GM18868 (cell line): ENCODE measurements at regions not wholly inside any gene's neighbourhood (a gene's known extent, or its start where the extent isn't known, plus 50 kb on each side); places are given as distances from the start of the nearest gene placed in this dataset.

Source experiments
- ATAC-seq: cut with Tn5 transposase; IDR thresholded peaks from one replicate; pipeline ENCODE4 v1.9.1; 2021; ENCODE audit warnings: mild to moderate bottlenecking, moderate library complexity; ENCODE audit not compliant: unreplicated experiment

- ATAC-seq = no peak
Observed at GRCh38 chr13:76795701-76796695, 90.2 kb downstream of the KCTD12 start.

GRCh38 chr13:76792731-76793347 is 93.4 kb downstream of the KCTD12 start:
- no peak for ATAC-seq

DNA sequence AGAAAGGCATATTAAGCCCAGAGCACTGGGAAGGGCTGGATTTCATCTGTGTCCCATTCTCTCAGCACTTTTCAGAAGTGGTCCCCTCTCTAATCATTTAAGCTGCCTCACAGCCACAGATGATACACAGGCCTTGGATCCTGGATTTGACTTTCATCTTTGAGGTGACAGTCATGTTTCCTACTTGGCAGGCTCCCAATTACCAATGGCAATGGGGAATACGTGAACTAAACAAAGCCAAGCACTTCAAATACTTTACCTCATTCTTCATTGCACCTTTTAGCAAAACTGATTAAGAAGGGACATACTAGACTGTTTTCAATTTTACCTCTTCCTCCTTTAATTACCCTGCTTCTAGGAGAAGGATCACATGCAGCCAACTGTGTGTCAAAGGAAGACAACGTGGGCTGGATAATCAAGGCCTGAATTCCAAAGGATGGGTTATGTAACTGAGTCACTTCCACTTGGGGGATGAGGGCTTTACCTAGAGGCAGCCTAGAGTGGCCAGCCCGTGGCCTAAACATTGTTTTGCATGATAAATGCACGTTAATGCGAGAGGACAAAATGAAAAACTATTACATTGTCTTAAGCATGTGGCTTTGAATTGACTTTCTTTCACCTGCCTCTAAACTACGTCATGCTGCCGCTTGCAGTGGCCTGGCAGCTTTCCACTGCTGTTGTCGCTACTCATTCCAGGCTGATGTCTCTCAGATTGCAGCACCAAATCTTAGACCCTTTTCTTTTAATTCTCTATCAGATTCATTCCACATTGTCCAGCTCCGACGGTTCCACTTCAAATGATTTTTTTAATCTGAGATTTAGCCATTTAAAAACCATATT is 95.0 kb downstream of the KCTD12 start:
- ATAC-seq = no peak

GRCh38 chr13:76790526-76790925 is 95.7 kb downstream of the KCTD12 start:
- no peak for ATAC-seq

GRCh38 chr13:76783798-76784197 is 102.4 kb downstream of the KCTD12 start:
- ATAC-seq = no peak

DNA sequence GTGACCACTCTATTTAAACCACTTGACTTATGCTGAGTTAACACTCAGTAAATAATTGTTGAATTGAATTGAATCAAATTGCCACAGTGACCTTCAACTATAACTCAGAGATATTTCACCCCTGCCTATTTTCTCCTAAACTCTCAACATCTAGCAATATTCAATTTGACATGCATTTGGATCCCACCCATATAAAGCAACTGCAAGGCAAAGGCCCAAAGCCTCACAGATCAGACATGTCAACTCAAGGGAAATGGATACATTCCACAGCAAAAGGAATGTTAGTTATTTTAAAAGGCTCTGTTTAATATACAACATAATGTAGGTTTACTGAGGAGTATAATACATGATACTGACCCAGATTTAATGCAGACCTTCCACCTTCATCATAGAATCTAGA is 107.4 kb downstream of the KCTD12 start:
- ATAC-seq = no peak

- ATAC-seq = no peak
Observed at GRCh38 chr13:76777096-76777495, 109.1 kb downstream of the KCTD12 start.

GRCh38 chr13:76775088-76775740 is 111.0 kb downstream of the KCTD12 start:
- ATAC-seq = no peak

GRCh38 chr13:76773448-76774094 is 112.6 kb downstream of the KCTD12 start:
- ATAC-seq = no peak

DNA sequence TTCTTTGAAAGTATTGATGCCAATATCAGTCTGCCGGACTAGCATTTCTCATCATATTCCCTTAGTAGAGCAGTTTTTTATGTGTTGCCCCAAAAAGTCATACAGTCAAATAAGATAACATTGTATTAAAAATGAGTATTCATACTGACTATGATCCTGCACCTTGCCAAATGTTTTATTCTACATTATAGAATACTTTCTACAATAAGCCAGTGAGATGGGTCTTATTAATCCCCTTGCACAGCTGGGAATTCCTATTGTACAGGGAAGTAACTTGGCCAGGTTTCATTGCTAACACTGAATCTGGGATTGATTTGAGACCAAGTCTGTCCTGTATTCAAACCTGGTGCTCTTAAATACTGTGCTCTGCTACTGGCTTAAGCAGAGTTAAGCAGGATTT is 114.0 kb downstream of the KCTD12 start:
- ATAC-seq = no peak

DNA sequence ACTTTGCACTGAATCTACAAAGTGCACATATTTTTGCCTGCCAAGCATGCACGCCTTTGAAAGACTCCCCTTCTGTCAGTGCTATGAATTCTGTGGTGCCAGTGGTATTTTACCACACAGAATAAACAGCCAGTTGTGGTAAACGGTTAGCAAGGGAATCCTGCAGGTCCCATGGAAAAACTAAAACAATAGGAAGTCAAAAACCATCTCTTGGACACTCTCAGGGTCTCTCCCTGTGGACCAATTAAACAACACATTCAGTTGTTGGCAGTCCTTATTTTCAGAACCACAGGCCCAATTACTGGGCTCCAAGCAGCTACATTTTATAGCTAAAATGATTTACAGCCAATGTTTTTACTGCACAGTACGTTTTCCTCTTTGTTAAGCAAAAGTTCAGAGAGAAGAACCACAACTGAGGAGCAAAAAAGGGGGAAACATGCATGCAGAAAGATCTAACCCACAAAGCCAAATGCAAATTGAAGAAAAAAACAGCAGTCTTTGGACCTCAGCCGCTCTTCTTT is 116.9 kb downstream of the KCTD12 start:
- no peak for ATAC-seq

GRCh38 chr13:76768384-76768783 is 117.8 kb downstream of the KCTD12 start:
- ATAC-seq = no peak

GRCh38 chr13:76764916-76765315 is 121.3 kb downstream of the KCTD12 start:
- no peak for ATAC-seq

DNA sequence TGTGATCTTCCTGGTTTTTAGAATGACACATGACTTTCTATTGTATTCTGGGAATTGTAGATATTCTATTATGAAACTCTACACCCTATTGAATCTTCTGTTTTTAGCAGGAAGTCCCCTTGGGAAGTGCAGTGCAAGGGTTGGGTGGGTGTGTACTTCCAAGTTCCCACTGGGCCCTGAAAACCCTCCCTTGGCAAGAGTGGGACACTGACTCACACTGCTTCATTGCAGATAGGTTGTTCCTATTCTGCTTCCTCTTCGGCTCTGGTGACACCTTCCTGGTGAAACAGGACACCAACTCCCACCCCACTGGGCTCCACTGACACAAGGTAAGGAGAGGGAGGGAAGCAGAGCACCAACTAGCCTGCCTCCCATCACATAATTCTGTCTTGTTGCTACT is 121.8 kb downstream of the KCTD12 start:
- no peak for ATAC-seq

GRCh38 chr13:76762721-76763120 is 123.5 kb downstream of the KCTD12 start:
- no peak for ATAC-seq

DNA sequence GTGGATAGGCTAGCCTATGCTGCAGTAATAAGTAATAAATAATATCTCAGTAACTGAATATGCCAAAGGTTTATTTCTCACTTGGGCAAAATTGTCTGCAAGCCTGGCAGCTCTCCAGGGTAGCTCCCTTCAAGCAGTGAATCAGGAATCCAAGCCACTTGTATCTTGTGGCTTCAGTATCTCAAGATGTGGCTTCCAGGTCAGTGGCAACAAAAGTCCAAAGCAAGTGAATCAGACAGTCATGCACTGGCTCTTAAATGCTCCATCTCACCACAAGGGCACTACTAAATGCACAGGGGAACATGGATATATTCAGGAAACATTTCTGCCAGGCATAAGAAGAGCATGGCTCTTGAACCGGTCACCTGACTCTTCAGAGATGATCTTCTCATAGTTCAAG is 126.3 kb downstream of the KCTD12 start:
- no peak for ATAC-seq

- ATAC-seq = no peak
Observed at GRCh38 chr13:76758738-76759137, 127.5 kb downstream of the KCTD12 start.

DNA sequence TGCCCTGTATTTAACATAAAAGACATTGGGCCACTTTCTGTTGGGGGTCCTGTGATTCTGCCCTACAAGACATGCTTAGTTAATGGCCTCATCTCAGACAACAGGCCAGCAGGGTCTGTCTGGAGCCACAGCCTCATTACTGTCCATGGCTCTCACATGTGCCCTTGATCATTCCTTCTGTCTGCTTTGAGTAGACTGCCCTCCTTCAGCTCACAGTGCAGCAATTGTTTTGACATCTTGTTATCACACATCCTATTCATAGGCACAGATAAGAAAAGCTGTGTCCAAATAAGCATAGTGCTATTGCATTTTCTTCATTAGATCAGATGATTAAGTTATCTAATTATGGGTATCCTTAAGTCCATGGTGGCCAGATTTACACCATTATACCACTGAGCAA is 127.9 kb downstream of the KCTD12 start:
- no peak for ATAC-seq

DNA sequence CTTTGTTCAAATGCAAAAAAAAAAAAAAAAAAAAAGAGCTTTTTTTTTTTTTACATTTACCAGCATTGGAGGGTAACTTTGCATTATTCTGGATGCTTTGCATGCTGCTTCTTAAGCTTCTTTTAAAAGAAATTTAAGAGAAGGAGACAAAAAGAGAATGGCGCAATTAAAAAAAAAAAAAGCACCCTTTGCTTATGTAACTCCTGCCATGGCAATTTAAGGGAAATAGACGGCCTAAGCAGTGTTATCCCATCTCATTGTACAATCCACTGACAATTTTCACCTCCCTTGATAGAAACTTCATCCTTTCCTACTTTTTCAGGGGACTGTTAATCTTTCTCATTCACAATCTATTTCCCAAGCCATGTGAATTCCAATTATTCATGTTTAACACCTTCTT is 129.8 kb downstream of the KCTD12 start:
- ATAC-seq = no peak

GRCh38 chr13:76754414-76754813 is 131.8 kb downstream of the KCTD12 start:
- no peak for ATAC-seq
